HepG2 (cell line): ENCODE measurements at regions not wholly inside any gene's neighbourhood (a gene's known extent, or its start where the extent isn't known, plus 50 kb on each side); places are given as distances from the start of the nearest gene placed in this dataset.
"Not testable (repeated sequence)": the region's sequence is repeated elsewhere in the genome, so short reads cannot be mapped to it uniquely, and the experiment has no call there.

ENCODE experiments used
- ATAC-seq: fragments of 200-7000 bp; cut with Tn5 transposase; 3 replicates; pipeline ENCODE4 v1.9.1; 2020; ENCODE audit warnings: mild to moderate bottlenecking, moderate library complexity
- BruUV-seq: library from RNA; stranded (reverse); fragments of 400-500 nt; replicated peaks from 2 replicates; lab custom pipeline; 2021; lab: Mats Ljungman, UMichigan
- CTCF ChIA-PET: fragments of 300-600 bp; formaldehyde crosslinking; extraction: SDS; loops from one replicate; lab custom pipeline; 2021; ENCODE audit warnings: low total read pairs, inconsistent platforms, low intra/inter-chr PET ratio; lab: Yijun Ruan, JAX
- POLR2A ChIA-PET: fragments of 350-600 bp; sonication (Branson Sonifier 250); formaldehyde crosslinking; loops from one replicate; lab custom pipeline; 2020; ENCODE audit warnings: antibody characterized with exemption, inconsistent platforms; lab: Yijun Ruan, JAX
- DNase-seq: peaks from one replicate; pipeline ENCODE4 v3.0.0-alpha.2; 2015; ENCODE audit warnings: low spot score
- FAIRE-seq: peaks from 3 replicates; lab custom pipeline; 2011; peaks lifted over from hg19 to GRCh38; lab: Jason Lieb, UNC
- H2AFZ ChIP-seq: one replicate; pipeline ENCODE4 v1.6.1; 2011; ENCODE audit warnings: low read length, inconsistent platforms
- H3K27ac ChIP-seq: fragments of 300-600 bp; 3 replicates; pipeline ENCODE4 v1.8.0; 2011; ENCODE audit warnings: mixed run types, mild to moderate bottlenecking, mixed read lengths, low read length, inconsistent platforms; ENCODE audit not compliant: insufficient read depth; ENCODE audit errors: extremely low read length
- H3K27me3 ChIP-seq, 2 experiments: fragments of 200-600 bp in 1 of 2; 2 replicates in 1 of 2; 3 replicates in 1 of 2; pipeline versions ENCODE4 v1.6.0 to v1.8.0; 2011; ENCODE audit warnings: low read length in 2 of 2, mild to moderate bottlenecking in 2 of 2, moderate library complexity in 2 of 2, inconsistent platforms in 1 of 2; ENCODE audit not compliant: insufficient read depth in 2 of 2, control insufficient read depth in 1 of 2
- H3K36me3 ChIP-seq, 2 experiments: fragments of 200-600 bp in 1 of 2; replicated peaks in 1 of 2; 2 replicates in 1 of 2; 3 replicates in 1 of 2; pipeline versions ENCODE4 v1.5.1 to v1.8.0; 2011; ENCODE audit warnings: low read length in 2 of 2, inconsistent platforms in 1 of 2; ENCODE audit not compliant: insufficient read depth in 2 of 2, control insufficient read depth in 1 of 2
- H3K4me1 ChIP-seq: 2 replicates; pipeline ENCODE4 v1.5.1; 2012; ENCODE audit warnings: low read length, inconsistent platforms; ENCODE audit not compliant: insufficient read depth
- H3K4me2 ChIP-seq: 2 replicates; pipeline ENCODE4 v1.6.0; 2011; ENCODE audit warnings: low read depth, low read length, inconsistent platforms
- H3K4me3 ChIP-seq, 3 experiments: fragments of 200-600 bp in 1 of 3; sonication (generic), shearing (Covaris generic) in 1 of 3; replicated peaks in 1 of 3; 2 replicates each; pipeline ENCODE4 v1.5.1; 2011 to 2016; ENCODE audit warnings: low read length in 3 of 3, inconsistent platforms in 2 of 3, low read depth in 2 of 3, mild to moderate bottlenecking in 2 of 3, control low read depth in 1 of 3, mixed read lengths in 1 of 3; ENCODE audit not compliant: insufficient read depth in 1 of 3
- H3K79me2 ChIP-seq: one replicate; pipeline ENCODE4 v1.6.1; 2011; ENCODE audit warnings: low read length, inconsistent platforms; ENCODE audit not compliant: insufficient read depth
- H3K9ac ChIP-seq: 2 replicates; pipeline ENCODE4 v1.6.0; 2011; ENCODE audit warnings: mild to moderate bottlenecking, low read depth, low read length, inconsistent platforms; ENCODE audit not compliant: insufficient read depth
- H3K9me3 ChIP-seq: 2 replicates; pipeline ENCODE4 v1.5.1; 2012; ENCODE audit warnings: mild to moderate bottlenecking, low read length
- H4K20me1 ChIP-seq: 2 replicates; pipeline ENCODE4 v1.6.0; 2011; ENCODE audit warnings: inconsistent platforms, mild to moderate bottlenecking, low read length, moderate library complexity; ENCODE audit not compliant: insufficient read depth
- AGO2 ChIP-seq: fragments of 200-400 bp; formaldehyde crosslinking; optimal IDR thresholded peaks from 2 replicates; pipeline ENCODE3; 2017; ENCODE audit warnings: mild to moderate bottlenecking, low read depth, low read length, moderate library complexity
- CENPX ChIP-seq: sonication (generic); formaldehyde crosslinking; IDR thresholded peaks from 2 replicates; pipeline ENCODE4 v1.9.0; 2021; ENCODE audit warnings: mild to moderate bottlenecking, missing genetic modification reagents, moderate library complexity
- EED ChIP-seq: sonication (generic); formaldehyde crosslinking; IDR thresholded peaks from 2 replicates; pipeline ENCODE4 v1.5.0; 2020; ENCODE audit warnings: mild to moderate bottlenecking, missing genetic modification reagents
- KDM1A ChIP-seq: IDR thresholded peaks from 2 replicates; pipeline ENCODE4 v1.6.1; 2016; ENCODE audit warnings: missing compliant biosample characterization
- KDM4B ChIP-seq: sonication (generic); formaldehyde crosslinking; IDR thresholded peaks from 2 replicates; pipeline ENCODE4 v1.4.0; 2020; ENCODE audit warnings: missing genetic modification reagents
- MTA1 ChIP-seq: sonication (generic); formaldehyde crosslinking; IDR thresholded peaks from 2 replicates; pipeline ENCODE4 v1.4.0; 2020; ENCODE audit warnings: missing genetic modification reagents, mild to moderate bottlenecking, borderline replicate concordance
- TCF7 ChIP-seq: sonication (generic); IDR thresholded peaks from 2 replicates; pipeline ENCODE4 v1.6.1; 2016; ENCODE audit warnings: antibody characterized with exemption, low read depth
- TRIM24 ChIP-seq: sonication (generic); formaldehyde crosslinking; IDR thresholded peaks from 2 replicates; pipeline ENCODE4 v1.8.0; 2022; ENCODE audit warnings: mild to moderate bottlenecking, missing genetic modification reagents
- ZNF317 ChIP-seq: sonication (generic); formaldehyde crosslinking; IDR thresholded peaks from 2 replicates; pipeline ENCODE4 v1.5.0; 2020; ENCODE audit warnings: mild to moderate bottlenecking, missing genetic modification reagents
- WGBS: methylation state at CpG from one replicate; pipeline ENCODE4 v1.1.6; 2017; ENCODE audit warnings: low lambda C conversion rate; 5-methylcytosine and 5-hydroxymethylcytosine counted together
- in situ Hi-C: cut with HindIII; loops from 2 replicates; pipeline ENCODE4 v1.10.0; 2017; ENCODE audit warnings: low pct_unique_long_range_greater_than_20kb; ENCODE audit not compliant: extremely low pct_ligation_motif_present
- intact Hi-C: fragments of 100-400 bp; cut with micrococcal nuclease; formaldehyde crosslinking; loops from one replicate; pipeline ENCODE4 v1.10.0; 2022; ENCODE audit not compliant: unreplicated experiment
- TF ChIP-seq, protein P1 (sequence below): sonication (generic); formaldehyde crosslinking; IDR thresholded peaks from 2 replicates; pipeline ENCODE4 v1.4.0; 2020; ENCODE audit warnings: missing genetic modification reagents
- TF ChIP-seq, protein P2 (sequence below): sonication (generic); formaldehyde crosslinking; IDR thresholded peaks from 2 replicates; pipeline ENCODE4 v1.4.0; 2020; ENCODE audit warnings: missing genetic modification reagents; ENCODE audit errors: not compliant biosample characterization
- TF ChIP-seq, protein P3 (sequence below): sonication (generic); formaldehyde crosslinking; IDR thresholded peaks from 2 replicates; pipeline ENCODE4 v1.8.1; 2022; ENCODE audit warnings: low read depth, mild to moderate bottlenecking, missing genetic modification reagents

DNA sequence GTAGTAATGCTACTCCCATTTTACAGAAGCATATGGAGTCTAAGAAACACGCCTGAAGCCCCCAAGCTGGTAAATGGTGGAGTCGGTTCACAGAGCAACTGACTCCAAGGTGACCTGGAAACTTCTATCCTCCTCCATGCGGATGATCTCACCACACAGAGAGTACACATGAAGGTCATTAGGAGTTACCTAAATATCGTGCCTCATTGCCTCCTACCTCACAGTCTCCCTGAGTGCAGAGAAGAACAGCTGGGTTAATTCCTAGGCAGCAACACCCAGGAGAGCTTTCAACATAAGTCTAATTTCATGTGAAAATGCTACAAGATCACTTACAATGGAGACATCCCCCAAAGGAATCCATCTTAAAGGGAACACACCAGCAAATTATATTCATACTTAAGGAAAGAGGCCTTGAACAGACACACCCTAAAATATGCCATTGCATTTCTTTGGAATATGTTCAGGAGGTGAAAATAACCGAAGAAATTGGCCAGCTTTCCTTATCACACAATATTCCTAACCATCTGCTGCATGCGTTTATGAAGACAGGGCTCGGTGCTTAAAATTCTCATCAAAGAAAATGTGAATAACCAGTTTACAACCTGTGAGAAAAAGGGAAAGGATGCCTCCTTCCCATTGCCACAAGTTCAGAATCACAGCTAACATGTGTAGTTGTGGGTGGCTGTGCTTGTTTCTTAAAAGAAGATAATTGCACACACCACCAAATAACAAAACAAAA lies 203.6 kb upstream of the NBEA start:
- no peak overlapping the region for H3K4me3 ChIP-seq
- ChIA-PET CTCF (no interaction called here), POLR2A (no interaction called here)
- no peaks in the 10 kb centered on the region for H3K79me2 ChIP-seq
- in situ Hi-C loops (no loop called here), intact Hi-C loops (no loop called here)
- DNase-seq (no peak), ATAC-seq (no peak), FAIRE-seq (no peak)
- BruUV-seq: no TSS peak
- no peaks in the 10 kb centered on the region for H3K4me1 ChIP-seq
- H3K27me3 ChIP-seq: no peaks in the 10 kb centered on the region
- no peak overlapping the region for H3K27ac ChIP-seq
- H4K20me1 ChIP-seq: no peaks in the 10 kb centered on the region
- 6% methylated on average over 7 of the region's 7 CpGs for WGBS
- TF ChIP-seq KDM4B: no peak
- no peak for TF ChIP-seq TCF7
- no peak for TF ChIP-seq EED (CRISPR knock-in tag)
- TF ChIP-seq, protein P1, sequence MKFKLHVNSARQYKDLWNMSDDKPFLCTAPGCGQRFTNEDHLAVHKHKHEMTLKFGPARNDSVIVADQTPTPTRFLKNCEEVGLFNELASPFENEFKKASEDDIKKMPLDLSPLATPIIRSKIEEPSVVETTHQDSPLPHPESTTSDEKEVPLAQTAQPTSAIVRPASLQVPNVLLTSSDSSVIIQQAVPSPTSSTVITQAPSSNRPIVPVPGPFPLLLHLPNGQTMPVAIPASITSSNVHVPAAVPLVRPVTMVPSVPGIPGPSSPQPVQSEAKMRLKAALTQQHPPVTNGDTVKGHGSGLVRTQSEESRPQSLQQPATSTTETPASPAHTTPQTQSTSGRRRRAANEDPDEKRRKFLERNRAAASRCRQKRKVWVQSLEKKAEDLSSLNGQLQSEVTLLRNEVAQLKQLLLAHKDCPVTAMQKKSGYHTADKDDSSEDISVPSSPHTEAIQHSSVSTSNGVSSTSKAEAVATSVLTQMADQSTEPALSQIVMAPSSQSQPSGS (CRISPR knock-in tag): no peak
- no peak for TF ChIP-seq CENPX
- TF ChIP-seq, protein P2, sequence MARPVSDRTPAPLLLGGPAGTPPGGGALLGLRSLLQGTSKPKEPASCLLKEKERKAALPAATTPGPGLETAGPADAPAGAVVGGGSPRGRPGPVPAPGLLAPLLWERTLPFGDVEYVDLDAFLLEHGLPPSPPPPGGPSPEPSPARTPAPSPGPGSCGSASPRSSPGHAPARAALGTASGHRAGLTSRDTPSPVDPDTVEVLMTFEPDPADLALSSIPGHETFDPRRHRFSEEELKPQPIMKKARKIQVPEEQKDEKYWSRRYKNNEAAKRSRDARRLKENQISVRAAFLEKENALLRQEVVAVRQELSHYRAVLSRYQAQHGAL: no peak
- TF ChIP-seq ZNF317 (CRISPR knock-in tag): no peak
- TF ChIP-seq, protein P3, sequence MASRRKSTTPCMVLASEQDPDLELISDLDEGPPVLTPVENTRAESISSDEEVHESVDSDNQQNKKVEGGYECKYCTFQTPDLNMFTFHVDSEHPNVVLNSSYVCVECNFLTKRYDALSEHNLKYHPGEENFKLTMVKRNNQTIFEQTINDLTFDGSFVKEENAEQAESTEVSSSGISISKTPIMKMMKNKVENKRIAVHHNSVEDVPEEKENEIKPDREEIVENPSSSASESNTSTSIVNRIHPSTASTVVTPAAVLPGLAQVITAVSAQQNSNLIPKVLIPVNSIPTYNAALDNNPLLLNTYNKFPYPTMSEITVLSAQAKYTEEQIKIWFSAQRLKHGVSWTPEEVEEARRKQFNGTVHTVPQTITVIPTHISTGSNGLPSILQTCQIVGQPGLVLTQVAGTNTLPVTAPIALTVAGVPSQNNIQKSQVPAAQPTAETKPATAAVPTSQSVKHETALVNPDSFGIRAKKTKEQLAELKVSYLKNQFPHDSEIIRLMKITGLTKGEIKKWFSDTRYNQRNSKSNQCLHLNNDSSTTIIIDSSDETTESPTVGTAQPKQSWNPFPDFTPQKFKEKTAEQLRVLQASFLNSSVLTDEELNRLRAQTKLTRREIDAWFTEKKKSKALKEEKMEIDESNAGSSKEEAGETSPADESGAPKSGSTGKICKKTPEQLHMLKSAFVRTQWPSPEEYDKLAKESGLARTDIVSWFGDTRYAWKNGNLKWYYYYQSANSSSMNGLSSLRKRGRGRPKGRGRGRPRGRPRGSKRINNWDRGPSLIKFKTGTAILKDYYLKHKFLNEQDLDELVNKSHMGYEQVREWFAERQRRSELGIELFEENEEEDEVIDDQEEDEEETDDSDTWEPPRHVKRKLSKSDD (CRISPR knock-in tag): no peak
- TF ChIP-seq TRIM24: no peak
- TF ChIP-seq MTA1 (CRISPR knock-in tag): no peak
- no peak for TF ChIP-seq AGO2
- TF ChIP-seq KDM1A (CRISPR knock-in tag): no peak
- no peaks in the 10 kb centered on the region for H3K9me3 ChIP-seq
- H3K36me3 ChIP-seq: no peaks in the 10 kb centered on the region
- no peak overlapping the region for H3K4me2 ChIP-seq
- H3K9ac ChIP-seq: no peak overlapping the region
- no peak overlapping the region for H2AFZ ChIP-seq

DNA sequence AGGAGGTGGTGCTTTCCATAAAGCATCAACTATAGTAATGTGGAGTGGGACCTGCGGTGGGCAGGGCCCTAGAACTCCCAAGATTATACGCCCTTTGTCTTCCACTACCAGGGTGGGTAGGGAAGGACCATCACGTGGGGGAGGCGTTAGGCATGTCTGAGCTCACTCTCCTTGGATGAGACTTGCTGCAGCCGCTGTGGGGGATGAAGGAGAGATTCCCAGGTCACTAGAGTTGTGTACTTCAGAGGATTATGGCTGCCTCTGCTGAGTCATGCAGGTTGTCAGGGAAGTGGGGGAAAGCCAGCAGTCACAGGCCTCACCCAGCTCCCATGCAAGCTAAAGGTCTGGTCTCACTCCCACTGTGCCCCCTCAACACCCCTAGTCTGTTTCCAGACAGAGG lies 195.0 kb upstream of the NBEA start:
- H3K9ac ChIP-seq, H2AFZ ChIP-seq, FAIRE-seq, H3K27ac ChIP-seq, CTCF ChIA-PET, POLR2A ChIA-PET, intact Hi-C loops, in situ Hi-C loops, H4K20me1 ChIP-seq, H3K4me3 ChIP-seq, H3K4me1 ChIP-seq, ATAC-seq, H3K36me3 ChIP-seq, H3K4me2 ChIP-seq, BruUV-seq, H3K9me3 ChIP-seq, DNase-seq, H3K79me2 ChIP-seq: not testable (repeated sequence)
- peaks cover 0 to 15% of the 10 kb centered on the region in 2 experiments; a peak in 1 of 5 replicates for H3K27me3 ChIP-seq
- 13% methylated on average over 5 of the region's 5 CpGs for WGBS
